Upper lobe of left lung (tissue), 6 donors: ENCODE measurements at regions not wholly inside any gene's neighbourhood (a gene's known extent, or its start where the extent isn't known, plus 50 kb on each side); places are given as distances from the start of the nearest gene placed in this dataset.
A peak's percentile ranks its signal among the peaks of the same experiment; 100 is the strongest.
"Not testable (repeated sequence)": the region's sequence is repeated elsewhere in the genome, so short reads cannot be mapped to it uniquely, and the experiment has no call there.

Experiments
- ATAC-seq, 2 donors: fragments of 200-7000 bp; cut with Tn5 transposase; one replicate each; pipeline ENCODE4 v1.9.1; 2022; ENCODE audit warnings: mild to moderate bottlenecking in 2 of 2, moderate library complexity in 2 of 2; ENCODE audit not compliant: low FRiP score in 2 of 2
- DNase-seq, 2 donors: peaks; one replicate each; pipeline ENCODE4 v3.0.0-alpha.2; 2019 to 2020
- H3K27ac ChIP-seq, 4 donors: fragments of 200-600 bp; sonication (generic); one replicate each; pipeline ENCODE4 v1.5.1; 2016 to 2019
- H3K27me3 ChIP-seq, 4 donors: fragments of 200-600 bp; sonication (generic); one replicate each; pipeline ENCODE4 v1.5.1; 2017 to 2019
- H3K36me3 ChIP-seq, 4 donors: fragments of 200-600 bp; sonication (generic); one replicate each; pipeline ENCODE4 v1.5.1; 2016 to 2019
- H3K4me1 ChIP-seq, 4 donors: fragments of 200-600 bp; sonication (generic); one replicate each; pipeline ENCODE4 v1.5.1; 2018 to 2019
- H3K4me3 ChIP-seq, 4 donors: fragments of 200-600 bp; sonication (generic); one replicate each; pipeline ENCODE4 v1.5.1; 2017 to 2019; ENCODE audit warnings: mild to moderate bottlenecking in 2 of 4, moderate library complexity in 1 of 4
- H3K9me3 ChIP-seq, 4 donors: fragments of 200-600 bp; sonication (generic); one replicate each; pipeline ENCODE4 v1.5.1; 2018 to 2019
- EP300 ChIP-seq, 4 donors: sonication (generic); formaldehyde crosslinking; IDR thresholded peaks; one replicate each; pipeline ENCODE4 v1.5.1; 2017; ENCODE audit warnings: antibody characterized with exemption in 4 of 4, control low read depth in 2 of 4
- POLR2A ChIP-seq, 4 donors: fragments of 450-650 bp; IDR thresholded peaks; one replicate each; pipeline ENCODE4 v1.5.1; 2016 to 2017; ENCODE audit warnings: antibody characterized with exemption in 4 of 4, mild to moderate bottlenecking in 2 of 4
- POLR2AphosphoS5 ChIP-seq, 2 donors: sonication (generic); formaldehyde crosslinking; IDR thresholded peaks; one replicate each; pipeline ENCODE4 v1.5.1; 2017; ENCODE audit warnings: antibody characterized with exemption in 2 of 2
- WGBS, 2 donors: methylation state at CpG; one replicate each; pipeline ENCODE4 v1.1.5; 2017 to 2018; 5-methylcytosine and 5-hydroxymethylcytosine counted together
- TF ChIP-seq, protein P1 (sequence below), 6 experiments: fragments of 450-650 bp in 4 of 6; fragments of 200-600 bp in 2 of 6; sonication (generic) in 2 of 6; IDR thresholded peaks; one replicate each; pipeline ENCODE4 v1.5.1; 2016 to 2019; ENCODE audit warnings: antibody characterized with exemption in 6 of 6
- donor health status: DM: no; HTN: no; CAD: no; lungs with moderate emphysema.
- donor health status: DM: no; HTN: yes; CAD: no; lungs with severe emphysema.

- H3K4me1 ChIP-seq, H3K27me3 ChIP-seq, H3K9me3 ChIP-seq, DNase-seq, H3K4me3 ChIP-seq, H3K27ac ChIP-seq, ATAC-seq, H3K36me3 ChIP-seq: not testable (repeated sequence)
- WGBS, 2 donors = 65 to 79% methylated on average over 1 of the region's 1 CpG
Observed at GRCh38 chr6:58171025-58171424, 853.6 kb downstream of the PRIM2 start.

GRCh38 chr6:58181557-58182065 lies 864.2 kb downstream of the PRIM2 start:
- DNase-seq, H3K9me3 ChIP-seq, H3K36me3 ChIP-seq, H3K4me1 ChIP-seq, H3K4me3 ChIP-seq, H3K27ac ChIP-seq, H3K27me3 ChIP-seq: not testable (repeated sequence)
- WGBS, 2 donors = 58 to 59% methylated on average over 2 of the region's 2 CpGs
- peak in 1 of 2 donors; percentile 52 for ATAC-seq

GRCh38 chr6:58185300-58185699 lies 867.9 kb downstream of the PRIM2 start:
- H3K27ac ChIP-seq, H3K36me3 ChIP-seq, H3K9me3 ChIP-seq, ATAC-seq, H3K27me3 ChIP-seq, H3K4me3 ChIP-seq, DNase-seq, H3K4me1 ChIP-seq: not testable (repeated sequence)
- WGBS, 2 donors = 83 to 92% methylated on average over 4 of the region's 4 CpGs

DNA sequence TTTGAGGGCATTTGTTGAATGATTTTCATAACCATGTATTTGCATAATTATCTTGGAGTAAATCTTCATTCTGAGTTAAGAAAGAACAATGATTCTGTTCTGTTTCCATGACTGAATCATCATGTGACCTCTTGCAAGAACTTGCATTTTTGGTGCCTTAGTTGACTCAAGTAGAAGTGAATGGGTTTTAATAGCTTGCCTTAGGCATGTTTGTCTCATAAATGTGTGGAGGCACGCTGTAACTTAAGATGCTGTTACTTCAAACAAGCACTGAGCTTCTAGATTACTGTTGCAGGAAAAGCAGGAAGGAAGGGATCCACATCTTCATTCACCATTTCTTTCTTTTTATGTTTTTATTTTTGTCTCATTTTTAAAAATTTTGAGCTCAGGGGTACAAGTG lies 875.8 kb downstream of the PRIM2 start:
- not testable (repeated sequence) for H3K4me3 ChIP-seq, DNase-seq, H3K27ac ChIP-seq, H3K27me3 ChIP-seq, H3K9me3 ChIP-seq, H3K36me3 ChIP-seq, ATAC-seq, H3K4me1 ChIP-seq
- WGBS, 2 donors = 46 to 56% methylated on average over 1 of the region's 1 CpG

DNA sequence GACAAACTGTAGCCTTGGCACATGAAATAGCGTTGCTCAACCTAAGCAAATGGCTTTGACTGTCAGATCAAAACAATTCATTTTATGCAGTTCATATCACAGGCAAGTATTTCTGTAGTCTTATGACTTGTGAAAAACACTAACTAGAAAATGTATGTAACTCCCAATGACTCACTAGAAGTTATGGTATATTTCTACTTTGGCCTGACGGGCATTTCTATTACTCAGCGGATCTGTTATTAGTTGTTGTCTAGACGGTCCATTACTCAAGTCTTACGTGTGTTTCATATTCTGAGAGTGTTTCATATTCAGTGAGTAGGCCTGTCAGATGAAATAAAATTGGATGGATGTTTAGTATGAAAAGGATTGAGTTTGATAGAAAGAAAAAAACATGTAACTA lies 880.9 kb downstream of the PRIM2 start:
- Histone ChIP-seq H3K9me3 (no peaks in the 10 kb centered on the region), H3K27me3 (no peaks in the 10 kb centered on the region), H3K27ac (no peak overlapping the region), H3K4me3 (no peak overlapping the region), H3K36me3 (no peaks in the 10 kb centered on the region), H3K4me1 (no peaks in the 10 kb centered on the region)
- ATAC-seq = no peak
- 85 to 93% methylated on average over 5 of the region's 5 CpGs for WGBS, 2 donors
- TF ChIP-seq POLR2AphosphoS5 (IDR thresholded peaks at IDR 0.05) (no peak), POLR2A (IDR thresholded peaks at IDR 0.05) (no peak), EP300 (IDR thresholded peaks at IDR 0.05) (no peak)
- TF ChIP-seq, protein P1, sequence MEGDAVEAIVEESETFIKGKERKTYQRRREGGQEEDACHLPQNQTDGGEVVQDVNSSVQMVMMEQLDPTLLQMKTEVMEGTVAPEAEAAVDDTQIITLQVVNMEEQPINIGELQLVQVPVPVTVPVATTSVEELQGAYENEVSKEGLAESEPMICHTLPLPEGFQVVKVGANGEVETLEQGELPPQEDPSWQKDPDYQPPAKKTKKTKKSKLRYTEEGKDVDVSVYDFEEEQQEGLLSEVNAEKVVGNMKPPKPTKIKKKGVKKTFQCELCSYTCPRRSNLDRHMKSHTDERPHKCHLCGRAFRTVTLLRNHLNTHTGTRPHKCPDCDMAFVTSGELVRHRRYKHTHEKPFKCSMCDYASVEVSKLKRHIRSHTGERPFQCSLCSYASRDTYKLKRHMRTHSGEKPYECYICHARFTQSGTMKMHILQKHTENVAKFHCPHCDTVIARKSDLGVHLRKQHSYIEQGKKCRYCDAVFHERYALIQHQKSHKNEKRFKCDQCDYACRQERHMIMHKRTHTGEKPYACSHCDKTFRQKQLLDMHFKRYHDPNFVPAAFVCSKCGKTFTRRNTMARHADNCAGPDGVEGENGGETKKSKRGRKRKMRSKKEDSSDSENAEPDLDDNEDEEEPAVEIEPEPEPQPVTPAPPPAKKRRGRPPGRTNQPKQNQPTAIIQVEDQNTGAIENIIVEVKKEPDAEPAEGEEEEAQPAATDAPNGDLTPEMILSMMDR (IDR thresholded peaks at IDR 0.05) = no peak
- no peak for DNase-seq

DNA sequence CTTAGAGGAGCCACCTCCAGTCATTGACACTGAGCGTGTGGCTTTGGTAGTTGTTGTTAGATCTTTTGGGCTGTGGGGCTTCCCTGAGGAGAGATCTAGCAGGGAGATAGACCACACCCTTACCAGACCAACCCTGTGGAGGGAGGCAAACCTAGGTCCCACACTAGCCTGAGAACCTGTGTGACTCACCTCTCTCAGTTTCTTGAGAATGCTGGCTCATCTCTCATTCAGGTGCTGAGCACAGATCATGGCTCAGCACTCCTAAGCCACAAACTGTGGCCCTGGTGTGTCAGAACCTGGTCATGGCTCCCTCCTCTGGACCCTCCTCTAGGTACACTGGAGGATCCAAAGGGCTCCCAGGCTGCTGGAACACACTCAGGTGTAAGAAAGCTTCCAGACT lies 919.7 kb downstream of the PRIM2 start:
- not testable (repeated sequence) for H3K36me3 ChIP-seq, H3K9me3 ChIP-seq, H3K27ac ChIP-seq, H3K4me1 ChIP-seq, H3K27me3 ChIP-seq, DNase-seq, H3K4me3 ChIP-seq
- WGBS, 2 donors = 100% methylated on average over 1 of the region's 1 CpG; no CpG with 5 or more reads in 1 of the 2 donors
- ATAC-seq = peak in 1 of 2 donors; percentile 20

DNA sequence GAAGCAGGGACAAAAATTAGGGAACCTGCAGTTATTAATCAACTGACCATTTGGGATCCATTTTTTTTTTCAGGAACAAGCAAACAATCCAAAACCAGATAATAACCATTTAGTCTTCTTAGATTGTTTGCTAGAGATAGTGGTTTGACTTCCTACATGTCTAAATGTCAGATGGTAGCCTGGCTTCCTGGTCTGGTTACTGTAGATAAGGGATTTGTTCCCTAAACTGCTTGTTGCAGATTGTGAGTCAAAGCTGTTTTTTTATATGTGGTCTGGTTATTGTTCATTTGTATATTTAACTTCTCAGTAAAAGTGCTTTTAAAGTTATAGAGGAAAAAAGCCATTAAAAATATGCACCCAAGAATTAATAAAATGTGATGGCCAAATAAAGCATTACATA lies 921.0 kb downstream of the PRIM2 start:
- not testable (repeated sequence) for H3K4me1 ChIP-seq, H3K4me3 ChIP-seq, H3K9me3 ChIP-seq, H3K27ac ChIP-seq, DNase-seq, H3K36me3 ChIP-seq, H3K27me3 ChIP-seq, ATAC-seq

GRCh38 chr6:58257625-58258024 lies 940.2 kb downstream of the PRIM2 start:
- H3K9me3 ChIP-seq, H3K27me3 ChIP-seq, H3K36me3 ChIP-seq, ATAC-seq, H3K27ac ChIP-seq, H3K4me3 ChIP-seq, H3K4me1 ChIP-seq: not testable (repeated sequence)
- 93 to 100% methylated on average over 1 to 22 of the region's 23 CpGs for WGBS, 2 donors
- DNase-seq = peak in 1 of 2 donors; percentile 57

DNA sequence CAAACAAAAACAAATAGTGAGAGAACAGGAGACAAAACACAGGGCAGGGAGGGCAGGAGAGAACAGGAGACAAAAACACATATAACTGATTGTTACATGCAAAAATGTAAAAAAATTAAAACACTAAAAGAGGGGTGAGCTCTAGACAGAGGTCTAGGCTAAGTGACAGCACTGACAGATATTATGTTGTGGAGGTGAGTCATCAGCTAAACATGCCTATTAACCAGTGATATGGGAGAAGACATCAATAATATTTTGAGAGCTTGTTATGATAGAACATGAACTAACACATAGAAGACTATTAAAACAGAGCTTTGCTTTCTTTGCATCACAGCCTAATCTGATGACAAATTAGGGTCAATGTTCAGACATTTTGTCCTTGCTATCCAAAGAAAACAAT lies 972.7 kb downstream of the PRIM2 start:
- no peaks in the 10 kb centered on the region for H3K36me3 ChIP-seq
- no peak overlapping the region for H3K27ac ChIP-seq
- DNase-seq (no peak), ATAC-seq (no peak)
- TF ChIP-seq EP300 (IDR thresholded peaks at IDR 0.05) = no peak
- no peak for TF ChIP-seq POLR2A (IDR thresholded peaks at IDR 0.05)
- no peak for TF ChIP-seq POLR2AphosphoS5 (IDR thresholded peaks at IDR 0.05)
- TF ChIP-seq, protein P1 (IDR thresholded peaks at IDR 0.05) = no peak
- no peaks in the 10 kb centered on the region for H3K9me3 ChIP-seq
- no peaks in the 10 kb centered on the region for H3K4me1 ChIP-seq
- H3K4me3 ChIP-seq = no peak overlapping the region
- H3K27me3 ChIP-seq = no peaks in the 10 kb centered on the region

GRCh38 chr6:58291319-58291718 lies 973.9 kb downstream of the PRIM2 start:
- not testable (repeated sequence) for DNase-seq, H3K27me3 ChIP-seq, ATAC-seq, H3K4me1 ChIP-seq, H3K36me3 ChIP-seq, H3K4me3 ChIP-seq, H3K9me3 ChIP-seq, H3K27ac ChIP-seq
- 55% methylated on average over 1 of the region's 1 CpG; no CpG with 5 or more reads in 1 of the 2 donors for WGBS, 2 donors

DNA sequence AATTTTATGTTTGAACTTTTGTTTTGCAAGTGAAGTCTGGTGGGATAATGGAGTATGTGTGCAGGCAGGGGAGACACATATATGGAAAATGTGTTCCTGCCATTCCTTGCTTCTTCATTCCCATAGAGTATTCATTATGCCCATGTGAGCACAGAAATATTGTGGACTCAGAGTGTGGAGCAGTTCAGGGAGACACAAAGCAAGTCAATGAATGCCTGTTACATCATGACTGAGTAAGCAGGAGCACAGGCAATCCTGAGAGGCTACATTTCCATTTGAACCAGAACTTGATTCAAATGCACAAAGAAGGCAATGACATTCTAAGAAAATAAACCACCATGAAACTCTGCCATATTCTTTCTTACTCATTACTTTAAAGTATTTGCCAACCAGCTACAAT lies 990.5 kb downstream of the PRIM2 start:
- not testable (repeated sequence) for H3K27ac ChIP-seq, H3K27me3 ChIP-seq, ATAC-seq, H3K4me1 ChIP-seq, H3K9me3 ChIP-seq, DNase-seq, H3K4me3 ChIP-seq, H3K36me3 ChIP-seq
